ENCODE measurements at regions not wholly inside any gene's neighbourhood (a gene's known extent, or its start where the extent isn't known, plus 50 kb on each side); places are given as distances from the start of the nearest gene placed in this dataset.

DNA sequence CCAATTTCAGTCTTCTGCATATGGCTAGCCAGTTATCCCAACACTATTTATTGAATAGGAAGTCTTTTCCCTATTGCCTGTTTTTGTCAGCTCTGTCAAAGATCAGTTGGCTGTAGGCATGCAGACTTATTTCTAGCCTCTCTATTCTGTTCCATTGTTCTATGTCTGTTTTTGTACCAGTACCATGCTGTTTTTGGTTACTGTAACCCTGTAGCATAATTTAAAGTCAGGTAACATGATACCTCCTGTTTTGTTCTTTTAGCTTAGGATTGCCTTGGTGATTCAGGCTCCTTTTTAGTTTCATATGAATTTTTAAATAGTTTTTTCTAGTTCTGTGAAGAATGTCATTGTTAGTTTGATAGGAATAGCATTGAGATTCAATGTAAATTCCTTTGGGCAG is 104.9 kb upstream of the SLCO6A1 start:
- TF ChIP-seq, protein P1, sequence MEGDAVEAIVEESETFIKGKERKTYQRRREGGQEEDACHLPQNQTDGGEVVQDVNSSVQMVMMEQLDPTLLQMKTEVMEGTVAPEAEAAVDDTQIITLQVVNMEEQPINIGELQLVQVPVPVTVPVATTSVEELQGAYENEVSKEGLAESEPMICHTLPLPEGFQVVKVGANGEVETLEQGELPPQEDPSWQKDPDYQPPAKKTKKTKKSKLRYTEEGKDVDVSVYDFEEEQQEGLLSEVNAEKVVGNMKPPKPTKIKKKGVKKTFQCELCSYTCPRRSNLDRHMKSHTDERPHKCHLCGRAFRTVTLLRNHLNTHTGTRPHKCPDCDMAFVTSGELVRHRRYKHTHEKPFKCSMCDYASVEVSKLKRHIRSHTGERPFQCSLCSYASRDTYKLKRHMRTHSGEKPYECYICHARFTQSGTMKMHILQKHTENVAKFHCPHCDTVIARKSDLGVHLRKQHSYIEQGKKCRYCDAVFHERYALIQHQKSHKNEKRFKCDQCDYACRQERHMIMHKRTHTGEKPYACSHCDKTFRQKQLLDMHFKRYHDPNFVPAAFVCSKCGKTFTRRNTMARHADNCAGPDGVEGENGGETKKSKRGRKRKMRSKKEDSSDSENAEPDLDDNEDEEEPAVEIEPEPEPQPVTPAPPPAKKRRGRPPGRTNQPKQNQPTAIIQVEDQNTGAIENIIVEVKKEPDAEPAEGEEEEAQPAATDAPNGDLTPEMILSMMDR (IDR thresholded peaks at IDR 0.05; ENCODE audit: poor library complexity, severe bottlenecking), result no peak
- TF ChIP-seq EZH2 (IDR thresholded peaks at IDR 0.05; ENCODE audit: borderline replicate concordance, insufficient read depth, low read length, poor library complexity, severe bottlenecking) (no peak), SMC3 (conservative IDR thresholded peaks at IDR 0.05; ENCODE audit: poor library complexity) (no peak), EP300 (conservative IDR thresholded peaks at IDR 0.05; ENCODE audit: poor library complexity, severe bottlenecking) (no peak), MXI1 (conservative IDR thresholded peaks at IDR 0.05; ENCODE audit: poor library complexity, severe bottlenecking) (no peak), RAD21 (conservative IDR thresholded peaks at IDR 0.05) (no peak), POLR2AphosphoS5 (IDR thresholded peaks at IDR 0.05) (no peak), TAF1 (IDR thresholded peaks at IDR 0.05; ENCODE audit: low read depth) (no peak)
- TF ChIP-seq, protein P2, sequence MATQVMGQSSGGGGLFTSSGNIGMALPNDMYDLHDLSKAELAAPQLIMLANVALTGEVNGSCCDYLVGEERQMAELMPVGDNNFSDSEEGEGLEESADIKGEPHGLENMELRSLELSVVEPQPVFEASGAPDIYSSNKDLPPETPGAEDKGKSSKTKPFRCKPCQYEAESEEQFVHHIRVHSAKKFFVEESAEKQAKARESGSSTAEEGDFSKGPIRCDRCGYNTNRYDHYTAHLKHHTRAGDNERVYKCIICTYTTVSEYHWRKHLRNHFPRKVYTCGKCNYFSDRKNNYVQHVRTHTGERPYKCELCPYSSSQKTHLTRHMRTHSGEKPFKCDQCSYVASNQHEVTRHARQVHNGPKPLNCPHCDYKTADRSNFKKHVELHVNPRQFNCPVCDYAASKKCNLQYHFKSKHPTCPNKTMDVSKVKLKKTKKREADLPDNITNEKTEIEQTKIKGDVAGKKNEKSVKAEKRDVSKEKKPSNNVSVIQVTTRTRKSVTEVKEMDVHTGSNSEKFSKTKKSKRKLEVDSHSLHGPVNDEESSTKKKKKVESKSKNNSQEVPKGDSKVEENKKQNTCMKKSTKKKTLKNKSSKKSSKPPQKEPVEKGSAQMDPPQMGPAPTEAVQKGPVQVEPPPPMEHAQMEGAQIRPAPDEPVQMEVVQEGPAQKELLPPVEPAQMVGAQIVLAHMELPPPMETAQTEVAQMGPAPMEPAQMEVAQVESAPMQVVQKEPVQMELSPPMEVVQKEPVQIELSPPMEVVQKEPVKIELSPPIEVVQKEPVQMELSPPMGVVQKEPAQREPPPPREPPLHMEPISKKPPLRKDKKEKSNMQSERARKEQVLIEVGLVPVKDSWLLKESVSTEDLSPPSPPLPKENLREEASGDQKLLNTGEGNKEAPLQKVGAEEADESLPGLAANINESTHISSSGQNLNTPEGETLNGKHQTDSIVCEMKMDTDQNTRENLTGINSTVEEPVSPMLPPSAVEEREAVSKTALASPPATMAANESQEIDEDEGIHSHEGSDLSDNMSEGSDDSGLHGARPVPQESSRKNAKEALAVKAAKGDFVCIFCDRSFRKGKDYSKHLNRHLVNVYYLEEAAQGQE (IDR thresholded peaks at IDR 0.05; ENCODE audit: borderline replicate concordance), result no peak
